H9 (cell line): ENCODE measurements at regions not wholly inside any gene's neighbourhood (a gene's known extent, or its start where the extent isn't known, plus 50 kb on each side); places are given as distances from the start of the nearest gene placed in this dataset.

Experiments used
- DNase-seq: peaks from one replicate; pipeline ENCODE4 v3.0.0-alpha.2; 2017
- H2AFZ ChIP-seq: one replicate; pipeline ENCODE4 v1.6.1; 2013; ENCODE audit warnings: mild to moderate bottlenecking, low read length, control low read depth, moderate library complexity
- H2AK5ac ChIP-seq: 2 replicates; pipeline ENCODE4 v1.6.1; 2013; ENCODE audit warnings: low read length, control low read depth, mixed read lengths; ENCODE audit not compliant: insufficient read length
- H2BK120ac ChIP-seq: one replicate; pipeline ENCODE4 v1.6.1; 2013; ENCODE audit warnings: low read depth, mild to moderate bottlenecking, low read length, control low read depth, inconsistent platforms; ENCODE audit not compliant: poor library complexity, severe bottlenecking
- H2BK12ac ChIP-seq: 2 replicates; pipeline ENCODE4 v1.6.1; 2013; ENCODE audit warnings: low read length, control low read depth, mixed read lengths, low read depth; ENCODE audit not compliant: insufficient read length
- H2BK15ac ChIP-seq: 2 replicates; pipeline ENCODE4 v1.6.1; 2013; ENCODE audit warnings: low read depth, low read length, control low read depth
- H2BK20ac ChIP-seq: one replicate; pipeline ENCODE4 v1.6.1; 2013; ENCODE audit warnings: low read depth, mild to moderate bottlenecking, low read length, control low read depth, inconsistent platforms; ENCODE audit not compliant: poor library complexity, severe bottlenecking
- H2BK5ac ChIP-seq: 2 replicates; pipeline ENCODE4 v1.6.1; 2013; ENCODE audit warnings: low read length, control low read depth, mixed read lengths; ENCODE audit not compliant: insufficient read length
- H3K14ac ChIP-seq: 2 replicates; pipeline ENCODE4 v1.6.1; 2013; ENCODE audit warnings: low read length, control low read depth; ENCODE audit not compliant: insufficient read depth
- H3K18ac ChIP-seq: 2 replicates; pipeline ENCODE4 v1.6.1; 2013; ENCODE audit warnings: low read depth, mild to moderate bottlenecking, mixed read lengths, low read length, control low read depth; ENCODE audit not compliant: insufficient read length
- H3K23ac ChIP-seq: 2 replicates; pipeline ENCODE4 v1.6.1; 2013; ENCODE audit warnings: low read length, control low read depth, mixed read lengths, low read depth; ENCODE audit not compliant: insufficient read length
- H3K23me2 ChIP-seq: 2 replicates; pipeline ENCODE4 v1.6.1; 2013; ENCODE audit warnings: low read depth, mild to moderate bottlenecking, mixed read lengths, low read length, control low read depth; ENCODE audit not compliant: insufficient read length, poor library complexity, severe bottlenecking
- H3K27ac ChIP-seq: 2 replicates; pipeline ENCODE4 v1.5.1; 2013; ENCODE audit warnings: low read length, control low read depth, mixed read lengths, low read depth; ENCODE audit not compliant: insufficient read length
- H3K27me3 ChIP-seq: 2 replicates; pipeline ENCODE4 v1.6.1; 2013; ENCODE audit warnings: low read length, control low read depth, inconsistent platforms; ENCODE audit not compliant: insufficient read depth
- H3K4ac ChIP-seq: 2 replicates; pipeline ENCODE4 v1.6.1; 2013; ENCODE audit warnings: low read depth, mild to moderate bottlenecking, control low read depth, inconsistent platforms, low read length, moderate library complexity
- H3K4me1 ChIP-seq: 2 replicates; pipeline ENCODE4 v1.6.1; 2013; ENCODE audit warnings: low read length, control low read depth, inconsistent platforms; ENCODE audit not compliant: insufficient read depth
- H3K4me2 ChIP-seq: 2 replicates; pipeline ENCODE4 v1.6.1; 2013; ENCODE audit warnings: low read length, control low read depth, mixed read lengths; ENCODE audit not compliant: insufficient read length, insufficient read depth
- H3K56ac ChIP-seq: 2 replicates; pipeline ENCODE4 v1.6.1; 2013; ENCODE audit warnings: low read depth, mild to moderate bottlenecking, mixed read lengths, low read length, control low read depth; ENCODE audit not compliant: insufficient read length
- H3K79me1 ChIP-seq: 2 replicates; pipeline ENCODE4 v1.6.1; 2013; ENCODE audit warnings: low read depth, mild to moderate bottlenecking, moderate library complexity, low read length, control low read depth, inconsistent platforms; ENCODE audit not compliant: insufficient read depth, poor library complexity, severe bottlenecking
- H3K79me2 ChIP-seq: 2 replicates; pipeline ENCODE4 v1.6.1; 2013; ENCODE audit warnings: low read length, control low read depth, inconsistent platforms; ENCODE audit not compliant: insufficient read depth
- H3K9ac ChIP-seq: 2 replicates; pipeline ENCODE4 v1.6.1; 2013; ENCODE audit warnings: low read length, control low read depth, mixed read lengths; ENCODE audit not compliant: insufficient read length; ENCODE audit errors: extremely low read depth
- H3K9me3 ChIP-seq: one replicate; pipeline ENCODE4 v1.6.1; 2013; ENCODE audit warnings: low read depth, low read length, inconsistent platforms; ENCODE audit not compliant: control insufficient read depth
- H3T11ph ChIP-seq: one replicate; pipeline ENCODE4 v1.6.1; 2013; ENCODE audit warnings: mild to moderate bottlenecking, low read length, control low read depth, inconsistent platforms
- H4K20me1 ChIP-seq: one replicate; pipeline ENCODE4 v1.6.1; 2013; ENCODE audit not compliant: control insufficient read depth, insufficient read length, insufficient read depth
- H4K5ac ChIP-seq: 2 replicates; pipeline ENCODE4 v1.6.1; 2013; ENCODE audit warnings: low read depth, mild to moderate bottlenecking, mixed read lengths, low read length, control low read depth; ENCODE audit not compliant: insufficient read length
- H4K8ac ChIP-seq: replicated peaks from 2 replicates; pipeline ENCODE4 v1.6.1; 2013; ENCODE audit warnings: low read length, control low read depth, mixed read lengths, low read depth; ENCODE audit not compliant: insufficient read length
- H4K91ac ChIP-seq: 2 replicates; pipeline ENCODE4 v1.6.1; 2013; ENCODE audit warnings: low read depth, mild to moderate bottlenecking, moderate library complexity, mixed read lengths, low read length, control low read depth; ENCODE audit not compliant: insufficient read length
- H3K27ac Mint-ChIP-seq, 3 experiments: 2 replicates in 2 of 3; 3 replicates in 1 of 3; pipeline ENCODE4 v1.8.0; 2020 to 2021; ENCODE audit warnings: mixed read lengths in 3 of 3, mild to moderate bottlenecking in 1 of 3, moderate library complexity in 1 of 3
- H3K27me3 Mint-ChIP-seq: 2 replicates; pipeline ENCODE4 v1.8.0; 2021; ENCODE audit warnings: low read depth, mild to moderate bottlenecking, moderate library complexity, mixed read lengths
- H3K36me3 Mint-ChIP-seq, 3 experiments: 2 replicates in 2 of 3; 3 replicates in 1 of 3; pipeline ENCODE4 v1.8.0; 2020 to 2021; ENCODE audit warnings: low read depth in 3 of 3, mixed read lengths in 3 of 3; ENCODE audit not compliant: insufficient read depth in 1 of 3
- H3K4me1 Mint-ChIP-seq, 2 experiments: 2 replicates each; pipeline ENCODE4 v1.8.0; 2020; ENCODE audit warnings: mixed read lengths in 2 of 2
- H3K4me3 Mint-ChIP-seq, 2 experiments: 2 replicates in 1 of 2; 3 replicates in 1 of 2; pipeline ENCODE4 v1.8.0; 2020 to 2021; ENCODE audit warnings: mild to moderate bottlenecking in 2 of 2, mixed read lengths in 2 of 2, moderate library complexity in 1 of 2
- H3K9me3 Mint-ChIP-seq, 2 experiments: 2 replicates in 1 of 2; 3 replicates in 1 of 2; pipeline ENCODE4 v1.8.0; 2020; ENCODE audit warnings: mild to moderate bottlenecking in 2 of 2, mixed read lengths in 2 of 2, moderate library complexity in 1 of 2
- WGBS: extraction: QIAGEN DNeasy Blood & Tissue Kit; methylation state at CpG from one replicate; pipeline ENCODE4 v1.1.7; 2013; ENCODE audit warnings: missing lambda C conversion rate, low lambda C conversion rate, mixed read lengths; ENCODE audit not compliant: insufficient read length; ENCODE audit errors: extremely low coverage; 5-methylcytosine and 5-hydroxymethylcytosine counted together
- TF ChIP-seq, protein P1 (sequence below): fragments of 200-600 bp; sonication (generic); conservative IDR thresholded peaks from 3 replicates; pipeline ENCODE4 v1.8.0; 2021; ENCODE audit warnings: antibody characterized with exemption, mild to moderate bottlenecking

DNA sequence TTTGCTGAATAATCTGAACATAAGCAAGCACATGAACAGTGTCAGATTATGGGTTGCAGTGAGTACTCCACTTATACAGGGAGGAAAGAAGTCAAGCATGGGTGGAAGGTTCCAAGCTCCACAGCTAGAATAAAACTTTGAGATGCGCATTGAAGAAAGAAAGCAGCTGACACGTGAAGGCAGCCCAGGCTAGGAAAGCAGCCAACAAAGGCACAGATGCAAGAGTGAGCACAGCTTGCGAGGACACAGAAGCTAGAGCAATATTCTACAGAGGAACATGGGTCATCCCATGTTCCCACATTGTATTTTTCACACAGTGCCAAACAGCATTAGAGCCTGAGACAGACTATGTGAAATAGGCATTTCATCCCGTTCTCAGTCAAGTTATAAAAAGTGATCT is 194.6 kb upstream of the TBX20 start:
- Histone ChIP-seq H3K9ac (no peak overlapping the region), H3K79me1 (no peaks in the 10 kb centered on the region), H3K4ac (no peak overlapping the region), H4K5ac (no peak overlapping the region), H3K4me1 (no peaks in the 10 kb centered on the region), H2BK15ac (no peak overlapping the region), H3K27me3 (no peaks in the 10 kb centered on the region), H2BK120ac (no peak overlapping the region), H3T11ph (no peak overlapping the region), H4K8ac (no peak overlapping the region), H2AFZ (no peak overlapping the region), H3K27ac (no peak overlapping the region), H3K18ac (no peak overlapping the region), H3K14ac (no peak overlapping the region), H3K9me3 (no peaks in the 10 kb centered on the region), H3K56ac (no peak overlapping the region), H2BK20ac (no peak overlapping the region), H2BK5ac (no peak overlapping the region), H4K91ac (no peak overlapping the region), H3K23ac (no peak overlapping the region), H3K4me2 (no peak overlapping the region), H3K79me2 (no peaks in the 10 kb centered on the region), H3K23me2 (no peaks in the 10 kb centered on the region), H4K20me1 (no peaks in the 10 kb centered on the region), H2BK12ac (no peak overlapping the region), H2AK5ac (no peak overlapping the region)
- H3K9me3 Mint-ChIP-seq = no peaks in the 10 kb centered on the region
- no peak for DNase-seq
- no peak overlapping the region for H3K27ac Mint-ChIP-seq
- H3K36me3 Mint-ChIP-seq = no peaks in the 10 kb centered on the region
- no peak overlapping the region for H3K4me3 Mint-ChIP-seq
- no CpG with 5 or more reads among the region's 4 CpGs for WGBS
- TF ChIP-seq, protein P1, sequence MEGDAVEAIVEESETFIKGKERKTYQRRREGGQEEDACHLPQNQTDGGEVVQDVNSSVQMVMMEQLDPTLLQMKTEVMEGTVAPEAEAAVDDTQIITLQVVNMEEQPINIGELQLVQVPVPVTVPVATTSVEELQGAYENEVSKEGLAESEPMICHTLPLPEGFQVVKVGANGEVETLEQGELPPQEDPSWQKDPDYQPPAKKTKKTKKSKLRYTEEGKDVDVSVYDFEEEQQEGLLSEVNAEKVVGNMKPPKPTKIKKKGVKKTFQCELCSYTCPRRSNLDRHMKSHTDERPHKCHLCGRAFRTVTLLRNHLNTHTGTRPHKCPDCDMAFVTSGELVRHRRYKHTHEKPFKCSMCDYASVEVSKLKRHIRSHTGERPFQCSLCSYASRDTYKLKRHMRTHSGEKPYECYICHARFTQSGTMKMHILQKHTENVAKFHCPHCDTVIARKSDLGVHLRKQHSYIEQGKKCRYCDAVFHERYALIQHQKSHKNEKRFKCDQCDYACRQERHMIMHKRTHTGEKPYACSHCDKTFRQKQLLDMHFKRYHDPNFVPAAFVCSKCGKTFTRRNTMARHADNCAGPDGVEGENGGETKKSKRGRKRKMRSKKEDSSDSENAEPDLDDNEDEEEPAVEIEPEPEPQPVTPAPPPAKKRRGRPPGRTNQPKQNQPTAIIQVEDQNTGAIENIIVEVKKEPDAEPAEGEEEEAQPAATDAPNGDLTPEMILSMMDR = no peak
- peaks cover 0 to 4% of the 10 kb centered on the region in 2 experiments; a peak in 2 of 4 replicates for H3K4me1 Mint-ChIP-seq
- peaks cover under 1% of the 10 kb centered on the region; the same call in 1 of the 2 replicates for H3K27me3 Mint-ChIP-seq
